ENCODE measurements at regions not wholly inside any gene's neighbourhood (a gene's known extent, or its start where the extent isn't known, plus 50 kb on each side); places are given as distances from the start of the nearest gene placed in this dataset.

- TF ChIP-seq POLR2AphosphoS5 (IDR thresholded peaks at IDR 0.05) (no peak), CTCF (IDR thresholded peaks at IDR 0.05) (no peak), POLR2A (IDR thresholded peaks at IDR 0.05) (no peak), EP300 (IDR thresholded peaks at IDR 0.05) (no peak)
Measured at GRCh38 chr1:5198328-5198727, 543.9 kb downstream of the AJAP1 start.
